Right ventricle myocardium superior (tissue), 1 donor: ENCODE measurements at regions not wholly inside any gene's neighbourhood (a gene's known extent, or its start where the extent isn't known, plus 50 kb on each side); places are given as distances from the start of the nearest gene placed in this dataset.

Experiments
- ATAC-seq: fragments of 200-7000 bp; cut with Tn5 transposase; one replicate; pipeline ENCODE4 v1.9.1; 2020; ENCODE audit warnings: mild to moderate bottlenecking; ENCODE audit not compliant: poor library complexity
- DNase-seq: peaks from one replicate; pipeline ENCODE4 v3.0.0-alpha.2; 2020
- intact Hi-C: fragments of 100-400 bp; cut with DNase I; formaldehyde crosslinking; loops from one replicate; pipeline ENCODE4 v1.11.2; 2022
- donor health status: DM: no; HTN: yes; CAD: no; lungs with severe emphysema.

DNA sequence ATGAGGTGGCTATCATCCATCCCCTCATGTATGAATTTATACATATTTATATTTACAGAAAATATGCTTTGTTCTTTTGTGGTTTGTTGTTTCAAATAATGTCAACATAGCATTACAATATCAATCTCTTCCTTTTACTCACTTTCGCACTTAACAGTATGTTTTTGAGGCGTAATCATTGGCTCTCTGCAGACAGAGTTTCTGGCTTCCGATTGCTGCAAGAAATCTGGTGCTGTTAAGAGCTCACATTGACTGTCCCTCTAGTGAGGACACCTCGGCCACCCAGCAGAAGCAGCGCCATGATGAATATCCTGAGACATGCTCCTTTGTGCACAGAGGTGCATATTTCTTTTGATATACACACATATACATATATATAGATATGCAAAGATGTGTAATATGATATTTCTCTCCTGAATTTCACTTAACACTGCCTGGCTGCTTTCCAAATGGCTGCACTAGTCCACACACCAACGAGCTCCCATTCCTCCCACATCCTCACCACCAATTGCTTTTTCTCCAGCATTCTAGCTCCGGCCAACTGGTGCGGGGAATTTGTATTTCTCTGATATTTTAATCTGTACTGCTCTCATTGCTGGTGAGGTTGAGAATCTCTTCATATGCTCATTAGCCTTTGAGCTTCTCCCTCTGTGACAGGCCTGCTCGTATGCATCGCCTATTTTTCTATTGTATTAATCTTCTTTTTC is 248.4 kb downstream of the SIPA1L2 start:
- DNase-seq: no peak
- no peak for ATAC-seq
- intact Hi-C loops: no loop called here

DNA sequence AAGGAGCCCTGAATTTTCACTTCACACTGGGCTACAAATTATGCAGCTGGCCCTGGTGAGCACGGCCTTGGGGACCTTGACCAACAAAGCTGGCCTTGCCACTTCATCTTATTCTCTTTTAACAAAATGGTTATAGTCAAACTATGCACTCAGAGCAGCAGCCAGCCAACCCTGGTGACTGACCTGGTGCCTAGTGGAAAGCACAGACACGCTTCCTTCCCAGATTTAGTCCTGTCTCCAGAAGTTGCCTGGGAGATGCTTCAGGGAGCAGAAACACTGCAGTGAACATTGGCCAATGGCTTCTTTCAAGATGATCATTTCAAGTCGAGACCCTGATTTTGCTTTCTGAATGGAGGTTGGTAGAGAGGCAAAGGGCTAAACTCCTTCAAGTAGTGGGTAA is 249.3 kb downstream of the SIPA1L2 start:
- intact Hi-C loops: no loop called here
- no peak for DNase-seq
- ATAC-seq: no peak

DNA sequence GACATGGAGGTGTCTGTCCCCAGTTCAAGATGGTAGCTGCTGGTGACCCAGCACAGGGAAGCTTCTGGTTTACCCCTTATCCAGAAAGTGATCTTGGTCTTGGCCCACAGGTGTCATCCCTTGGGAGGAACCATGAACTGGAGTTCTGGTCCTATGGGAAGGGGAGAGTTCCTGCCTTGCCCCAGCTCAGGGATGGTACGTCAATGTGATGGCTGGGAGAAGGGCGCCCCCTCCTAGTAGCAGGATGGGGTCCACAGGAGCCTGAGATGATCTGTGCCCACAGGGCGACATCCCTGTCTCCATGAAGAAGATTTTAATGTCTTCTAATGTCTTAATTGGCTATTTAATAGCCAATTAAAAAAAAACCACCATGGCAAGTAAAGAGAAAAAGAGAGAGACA is 249.8 kb downstream of the SIPA1L2 start:
- DNase-seq (no peak), ATAC-seq (no peak)
- intact Hi-C loops: no loop called here

DNA sequence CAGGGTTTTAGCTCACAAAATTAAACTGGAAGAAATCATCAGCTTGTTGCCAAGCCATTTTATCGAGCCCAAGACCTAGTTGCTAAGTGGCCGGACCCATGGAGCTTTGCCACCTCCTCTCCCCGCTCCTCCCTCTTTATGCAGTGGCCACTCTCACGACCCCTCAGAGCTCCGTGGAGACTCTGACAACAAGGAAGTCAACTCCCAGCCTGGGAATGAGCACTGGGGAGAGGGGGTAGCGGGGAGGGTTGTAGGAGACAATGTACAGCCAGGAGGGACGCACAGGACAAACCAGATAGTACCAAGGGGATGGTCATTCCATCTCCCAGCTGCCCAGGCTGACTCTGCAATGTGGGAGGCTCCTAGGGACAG is 250.9 kb downstream of the SIPA1L2 start:
- intact Hi-C loops: no loop called here
- no peak for ATAC-seq
- DNase-seq: no peak

DNA sequence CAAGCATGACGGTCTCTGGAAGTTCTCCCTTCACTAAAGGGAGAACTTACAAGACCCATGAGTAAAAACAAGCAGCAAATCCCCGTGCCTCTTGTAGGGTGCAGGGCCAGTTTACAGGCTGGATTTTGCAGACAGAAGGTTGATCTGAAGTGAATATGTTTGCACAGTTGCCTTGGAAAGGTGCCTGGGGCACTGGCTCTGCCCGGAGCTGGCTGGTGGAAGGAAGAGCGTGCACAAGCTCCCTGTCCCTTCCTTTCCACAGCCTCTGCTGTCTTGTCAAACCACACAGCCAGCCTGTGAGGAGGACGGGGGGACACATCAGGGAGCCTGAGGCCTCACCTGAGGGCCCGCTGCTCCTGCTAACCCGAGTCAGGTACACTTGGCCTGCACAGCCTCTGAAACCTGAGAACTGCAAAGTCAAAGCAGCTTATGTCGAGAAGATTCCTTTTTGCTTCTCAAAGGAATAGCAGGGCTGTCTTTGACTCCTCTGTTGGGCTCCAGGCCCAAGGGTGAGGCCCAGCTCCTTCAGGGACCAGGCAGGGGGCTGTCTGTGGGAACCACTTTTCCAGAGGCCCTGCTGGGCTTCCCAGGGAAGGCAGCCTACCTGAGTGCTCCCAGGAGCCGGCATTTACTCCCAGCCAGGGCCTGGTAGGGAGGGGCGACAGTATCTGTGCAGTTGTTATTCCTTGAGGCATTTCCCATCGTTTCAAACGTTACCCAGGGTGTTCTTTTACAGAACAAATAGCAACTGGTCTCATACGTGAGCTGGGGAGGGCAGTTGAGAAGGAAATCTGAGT is 251.5 kb downstream of the SIPA1L2 start:
- intact Hi-C loops: no loop called here
- peak; percentile 70 for ATAC-seq
- peak; percentile 51 for DNase-seq

DNA sequence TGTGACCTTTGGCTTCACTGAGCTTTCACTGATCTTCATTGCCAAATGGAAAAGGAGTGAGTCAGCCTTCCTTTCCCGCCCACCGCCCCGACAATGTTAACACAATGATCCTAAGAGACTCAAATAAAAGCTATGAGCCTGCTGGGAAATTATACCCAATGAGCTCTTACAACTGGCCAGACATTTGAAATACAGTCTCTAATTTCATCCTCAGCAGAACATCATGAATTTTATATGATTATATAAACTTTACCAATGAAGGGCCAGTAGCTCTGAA is 252.5 kb downstream of the SIPA1L2 start:
- no peak for DNase-seq
- ATAC-seq: peak; percentile 7
- intact Hi-C loops: no loop called here

DNA sequence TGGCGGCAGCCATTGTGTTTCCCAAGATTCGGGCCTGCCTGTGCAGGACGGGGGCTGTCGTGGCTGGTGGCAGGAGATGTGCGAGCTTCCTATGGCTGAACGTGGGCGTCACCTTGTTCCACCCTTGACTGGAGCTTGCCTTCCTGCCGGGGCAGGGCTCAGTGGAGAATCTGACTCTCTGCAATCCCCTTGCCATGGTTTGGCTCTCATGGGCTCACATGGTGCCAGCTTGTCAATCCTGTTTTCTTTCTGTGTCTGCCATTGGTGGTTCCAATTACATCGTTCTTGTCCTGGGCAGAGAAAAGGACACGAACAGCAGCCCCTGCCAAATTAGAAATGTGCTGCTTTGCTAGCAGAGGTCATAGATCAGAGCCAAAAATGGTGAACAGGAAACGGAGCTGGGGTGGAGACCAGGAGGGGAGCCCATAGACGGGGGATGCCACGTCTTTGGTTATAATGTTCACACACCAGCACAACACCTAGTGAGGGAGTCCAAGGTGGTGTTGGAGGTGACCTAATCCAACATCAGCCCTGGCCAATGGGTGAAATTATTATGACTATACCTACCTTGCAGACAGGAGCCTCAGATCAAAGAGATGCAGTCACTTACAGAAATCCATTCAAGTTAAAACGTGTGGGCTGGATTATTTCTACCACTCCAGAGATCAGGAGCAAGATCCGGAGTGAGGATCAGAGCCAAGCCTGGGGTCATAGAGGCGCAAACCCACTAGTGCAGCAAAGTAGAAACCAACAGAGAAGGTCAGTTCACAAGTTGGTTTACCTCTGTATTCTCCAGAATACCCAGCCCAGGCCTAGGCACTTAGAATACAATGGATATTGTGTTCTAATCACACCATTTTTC is 253.1 kb downstream of the SIPA1L2 start:
- ATAC-seq (peak; percentile 77), DNase-seq (peak; percentile 49)
- intact Hi-C loops: no loop called here

DNA sequence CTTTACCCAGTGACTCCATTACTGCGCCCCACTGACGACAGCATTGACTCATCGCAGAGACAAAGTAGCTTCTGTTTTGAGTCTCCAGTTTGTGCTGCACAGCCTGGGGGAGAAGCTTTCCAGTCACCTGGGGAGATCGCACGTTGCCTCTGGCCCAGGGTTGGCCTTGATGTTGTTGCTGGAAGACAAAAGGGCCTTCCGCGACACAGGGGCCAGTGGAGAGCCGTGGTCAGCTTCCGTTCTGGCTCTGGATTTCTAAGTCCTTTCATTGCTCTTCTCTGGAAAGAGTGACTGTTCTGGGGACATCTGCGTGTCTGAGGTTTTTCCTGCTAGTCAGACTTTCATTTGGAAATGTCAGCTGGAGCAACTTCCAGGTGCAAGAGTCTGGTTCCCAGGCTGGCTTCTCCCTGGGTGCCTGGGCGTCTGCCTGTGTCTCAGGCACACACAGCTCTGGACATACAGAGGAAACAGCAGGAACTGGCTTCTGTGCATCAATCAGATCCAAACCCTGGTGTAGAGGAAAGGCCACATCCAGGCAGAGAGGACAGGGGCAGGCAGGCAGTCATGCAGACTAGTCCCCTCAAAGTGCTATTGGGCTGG is 257.0 kb downstream of the SIPA1L2 start:
- ATAC-seq (no peak), DNase-seq (no peak)
- intact Hi-C loops: no loop called here

DNA sequence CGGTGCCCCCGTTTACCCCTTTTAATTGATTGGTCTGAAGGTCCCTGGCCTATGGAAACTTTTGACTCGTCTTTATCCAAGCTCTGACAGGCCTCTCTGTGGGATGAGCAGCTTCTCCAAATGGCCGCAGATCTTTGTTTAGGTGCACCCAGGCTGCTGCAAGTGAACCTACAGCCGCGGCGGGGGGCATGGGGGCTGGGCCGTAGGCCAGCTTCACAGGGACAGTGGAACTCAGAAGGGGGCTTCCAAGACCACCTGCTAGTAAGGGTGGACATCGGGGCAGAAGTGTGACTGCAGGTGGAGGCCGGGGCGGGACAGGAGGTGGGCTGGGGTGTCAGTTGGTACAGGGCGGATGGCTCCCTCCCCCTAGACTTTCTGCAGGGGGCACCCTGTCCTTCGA is 257.5 kb downstream of the SIPA1L2 start:
- ATAC-seq: no peak
- no peak for DNase-seq
- intact Hi-C loops: no loop called here

DNA sequence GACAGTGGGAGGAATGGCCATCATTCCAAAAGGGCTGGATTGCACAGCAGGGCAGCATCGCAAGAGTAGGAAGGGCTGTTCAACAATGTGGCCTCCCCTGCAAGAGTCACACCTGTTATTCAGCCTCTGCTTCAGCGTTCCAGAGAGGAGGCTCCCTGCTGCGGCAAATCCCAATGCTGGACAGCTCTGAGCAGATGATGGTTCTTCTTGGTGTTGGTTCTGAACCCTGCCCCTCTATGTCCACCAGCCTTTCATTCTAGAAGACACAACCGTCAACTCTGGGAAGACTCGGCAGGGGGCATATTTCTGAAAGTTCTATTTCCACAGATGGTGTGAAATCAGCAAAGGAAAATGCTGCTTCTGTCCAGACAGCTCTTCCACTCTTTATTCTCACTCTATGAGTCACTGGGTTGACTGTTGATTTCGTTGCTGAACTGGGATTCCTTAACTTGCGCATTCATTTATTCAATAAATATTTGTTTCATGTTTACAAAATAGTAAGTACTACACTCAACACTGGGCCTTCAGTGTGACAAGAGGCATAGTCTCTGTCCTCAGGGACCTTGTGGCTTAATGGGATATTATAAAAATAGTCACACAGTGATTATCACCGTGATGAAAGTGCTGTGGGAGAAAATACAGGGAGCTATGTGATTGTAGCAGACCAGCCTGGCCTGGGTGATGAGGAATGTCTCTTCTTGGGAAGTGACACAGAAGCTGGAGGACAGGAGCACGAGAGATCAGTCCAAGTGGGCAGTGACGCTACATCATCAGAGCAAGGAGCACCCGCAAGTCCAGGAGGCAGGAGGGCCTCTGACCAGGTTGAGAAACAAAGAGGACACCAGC is 260.3 kb downstream of the SIPA1L2 start:
- intact Hi-C loops: no loop called here
- ATAC-seq (peak; percentile 87), DNase-seq (no peak)

DNA sequence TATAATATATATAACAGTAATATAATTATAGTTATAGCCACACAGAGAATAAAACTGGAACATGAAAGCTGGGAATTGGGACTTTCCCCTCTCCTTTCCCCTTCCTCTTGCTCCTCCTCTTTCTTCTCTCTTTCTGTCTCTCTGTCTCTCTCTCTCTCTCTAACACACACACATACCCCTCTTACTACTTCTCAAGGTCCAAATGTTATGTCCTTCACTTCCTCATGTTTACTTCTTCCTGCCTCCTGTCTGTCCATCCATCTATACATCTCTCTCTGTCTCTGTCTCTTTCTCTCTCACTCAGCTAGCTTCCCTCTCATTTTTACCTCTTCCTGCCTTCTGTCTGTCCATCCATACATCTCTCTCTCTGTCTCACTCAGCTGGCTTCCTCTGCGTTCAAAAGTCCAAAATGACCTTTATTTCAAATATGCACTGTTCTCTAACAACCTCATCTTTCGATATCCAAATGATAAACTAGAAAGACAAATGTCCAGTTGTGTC is 261.1 kb downstream of the SIPA1L2 start:
- DNase-seq: no peak
- ATAC-seq: no peak
- intact Hi-C loops: no loop called here

DNA sequence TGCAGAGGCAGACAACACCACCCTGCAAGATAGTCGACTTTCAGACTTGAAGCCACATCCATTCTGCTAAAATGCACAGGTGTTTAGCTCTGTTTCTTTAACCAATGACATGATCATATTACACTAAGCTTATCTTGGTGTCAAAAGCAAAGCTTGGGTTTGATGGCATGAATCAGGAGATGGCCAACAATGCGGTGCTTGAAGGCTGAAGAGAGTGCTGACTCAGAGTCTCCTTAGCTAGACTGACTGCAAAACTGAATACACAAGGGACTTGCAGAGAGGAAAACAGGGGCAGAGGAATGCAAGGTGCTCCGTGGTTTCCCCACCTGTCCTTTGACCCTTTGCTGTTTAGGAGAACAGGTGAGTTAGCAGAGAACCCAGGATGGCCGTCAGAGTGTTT is 262.6 kb downstream of the SIPA1L2 start:
- DNase-seq (no peak), ATAC-seq (no peak)
- intact Hi-C loops: no loop called here

DNA sequence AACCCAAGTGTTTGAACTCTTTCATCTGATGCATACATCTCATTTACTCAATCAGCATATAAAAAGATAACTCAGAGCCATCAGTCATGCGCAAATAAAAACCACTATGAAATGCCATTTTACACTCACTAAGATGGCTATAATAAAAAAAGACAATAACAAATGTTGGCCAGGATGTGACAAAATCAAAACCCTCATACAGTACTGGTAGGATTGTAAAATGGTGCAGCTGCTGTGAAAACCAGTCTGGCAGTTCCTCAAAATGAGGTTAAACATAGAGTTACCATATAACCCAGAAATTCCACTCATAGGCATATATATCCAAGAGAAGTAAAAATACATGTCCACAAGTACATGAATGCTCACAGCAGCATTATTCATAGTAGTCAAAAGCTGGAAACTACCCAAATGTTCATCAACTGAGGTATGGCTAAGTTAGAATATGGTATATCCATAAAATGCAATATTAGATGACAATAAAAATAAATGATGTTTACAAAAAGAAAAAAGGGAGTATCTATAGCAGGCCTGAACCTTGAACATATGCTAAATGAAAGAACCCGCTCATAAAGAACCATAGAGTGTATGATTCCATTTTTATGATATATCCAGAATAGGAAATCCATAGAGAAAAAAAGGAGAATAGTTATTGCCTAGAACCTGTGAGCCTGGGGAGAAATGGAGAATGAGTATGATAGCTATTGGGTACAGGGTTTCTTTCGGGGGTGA is 265.1 kb downstream of the SIPA1L2 start:
- no peak for DNase-seq
- intact Hi-C loops: no loop called here
- ATAC-seq: no peak

DNA sequence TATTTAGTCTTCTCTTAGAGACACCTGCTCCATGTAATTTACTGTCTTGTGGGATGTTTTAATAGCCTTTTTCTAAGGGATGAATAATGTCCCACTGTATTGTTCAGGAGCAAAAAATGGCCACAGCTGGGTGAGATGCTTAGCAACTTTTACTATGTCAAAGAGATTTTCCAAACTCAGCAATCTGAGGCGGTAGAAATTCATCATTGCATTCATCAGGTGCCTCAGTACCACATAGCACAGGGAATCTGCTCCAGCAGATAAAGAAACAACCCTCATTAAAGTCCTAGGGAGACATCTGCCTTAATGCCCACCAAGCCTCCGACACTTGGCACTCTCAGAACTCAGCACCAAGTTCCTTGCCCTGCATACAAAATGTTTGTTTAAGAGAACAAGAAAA is 266.9 kb downstream of the SIPA1L2 start:
- no peak for DNase-seq
- intact Hi-C loops: no loop called here
- ATAC-seq: no peak

DNA sequence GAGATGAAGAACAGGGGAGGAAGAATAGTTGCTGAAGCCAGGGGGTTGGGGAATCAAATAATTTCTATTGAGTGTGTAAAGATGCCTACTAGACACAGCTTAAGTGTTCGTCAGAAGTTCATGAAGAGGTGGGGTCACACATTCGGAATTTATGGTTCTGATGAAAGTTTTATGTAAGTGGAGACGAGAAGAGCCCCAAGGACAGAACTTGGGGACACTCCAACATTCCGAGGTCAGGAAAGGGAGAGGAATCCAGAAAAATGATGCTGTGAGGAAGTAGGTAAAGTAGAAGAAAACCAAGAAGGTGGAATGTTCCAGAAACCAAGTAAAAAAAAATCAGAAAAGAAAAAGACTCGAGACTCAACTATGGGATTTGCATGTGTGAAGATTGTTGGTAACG is 272.5 kb downstream of the SIPA1L2 start:
- intact Hi-C loops: no loop called here
- ATAC-seq (no peak), DNase-seq (no peak)

DNA sequence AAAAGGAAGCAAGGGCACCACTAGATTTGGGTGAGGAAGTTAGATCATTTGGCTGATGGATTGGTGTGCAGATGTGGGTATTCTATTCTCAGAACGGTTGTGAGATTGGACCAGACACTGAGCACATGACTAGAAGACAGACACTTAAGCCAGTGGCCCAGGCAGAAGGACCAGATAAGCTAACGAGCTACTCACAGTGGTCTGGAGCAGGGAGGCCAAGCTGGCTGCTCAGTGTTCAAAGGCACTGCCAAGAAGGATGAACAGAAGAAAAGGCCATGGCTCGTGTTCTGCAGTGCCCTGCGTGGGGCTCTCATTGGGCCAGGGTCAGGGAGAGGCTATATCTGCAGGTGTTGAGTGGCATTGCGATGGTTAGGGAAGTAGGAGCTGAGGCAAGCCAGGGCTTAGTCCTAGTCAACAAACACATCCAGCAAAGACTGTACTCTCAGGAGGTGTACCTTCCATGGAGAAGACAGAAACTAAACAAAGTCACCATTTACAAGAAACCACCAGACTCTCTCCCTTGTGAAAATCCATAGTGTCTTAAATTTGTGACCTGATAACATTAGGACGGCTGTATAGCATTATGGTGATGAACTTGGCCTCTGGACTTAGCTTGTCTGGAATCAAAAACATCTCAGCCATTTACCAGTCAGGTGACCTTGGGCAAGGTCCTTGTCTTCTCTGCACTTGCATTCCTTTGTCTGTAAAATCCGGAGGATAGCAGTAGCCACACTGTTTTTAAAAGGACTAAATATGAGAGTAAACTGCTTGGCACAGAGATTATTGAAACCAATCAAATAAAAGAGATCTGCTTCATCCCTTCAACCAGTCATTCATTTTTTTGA is 274.5 kb downstream of the SIPA1L2 start:
- ATAC-seq (peak; percentile 57), DNase-seq (no peak)
- intact Hi-C loops: no loop called here

DNA sequence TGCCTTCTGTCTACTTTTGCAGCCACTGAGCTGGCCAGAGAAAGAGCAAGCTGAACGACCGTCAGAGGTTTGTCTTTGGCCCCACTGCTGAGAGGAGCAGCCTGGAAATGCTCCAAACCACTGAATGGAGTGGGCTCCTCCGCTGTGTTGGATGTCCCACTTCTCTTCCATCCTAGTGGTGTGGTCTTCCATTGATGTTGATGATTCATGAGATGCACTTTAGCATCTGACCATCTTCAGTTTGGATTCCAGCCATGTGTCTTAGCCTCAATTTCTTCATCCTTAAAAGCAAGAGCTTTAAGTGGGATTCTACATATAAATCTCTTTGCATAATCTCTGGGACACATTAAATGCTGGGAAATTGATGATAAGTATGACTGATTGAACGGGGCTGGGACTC is 276.9 kb downstream of the SIPA1L2 start:
- ATAC-seq (no peak), DNase-seq (no peak)
- intact Hi-C loops: no loop called here
